Femur (tissue), 1 donor: ENCODE measurements at regions not wholly inside any gene's neighbourhood (a gene's known extent, or its start where the extent isn't known, plus 50 kb on each side); places are given as distances from the start of the nearest gene placed in this dataset.
A peak's percentile ranks its signal among the peaks of the same experiment; 100 is the strongest.

Experiments used
- DNase-seq: peaks from one replicate; pipeline ENCODE4 v3.0.0-alpha.2; 2017

GRCh38 chr10:58885146-58885545 lies 291.3 kb upstream of the PHYHIPL start:
- DNase-seq = no peak

GRCh38 chr10:58885686-58886345 lies 290.6 kb upstream of the PHYHIPL start:
- DNase-seq = peak; percentile 66

GRCh38 chr10:58886406-58886805 lies 290.0 kb upstream of the PHYHIPL start:
- no peak for DNase-seq

- no peak for DNase-seq
Measured at GRCh38 chr10:58887474-58887873, 289.0 kb upstream of the PHYHIPL start.

- no peak for DNase-seq
Measured at GRCh38 chr10:58888957-58889356, 287.5 kb upstream of the PHYHIPL start.

- peak; percentile 44 for DNase-seq
Measured at GRCh38 chr10:58892031-58892531, 284.4 kb upstream of the PHYHIPL start.

- no peak for DNase-seq
Measured at GRCh38 chr10:58894929-58895328, 281.5 kb upstream of the PHYHIPL start.

- no peak for DNase-seq
Measured at GRCh38 chr10:58896229-58896628, 280.2 kb upstream of the PHYHIPL start.

- no peak for DNase-seq
Measured at GRCh38 chr10:58897236-58897635, 279.2 kb upstream of the PHYHIPL start.

GRCh38 chr10:58897708-58898107 lies 278.7 kb upstream of the PHYHIPL start:
- no peak for DNase-seq

- no peak for DNase-seq
Measured at GRCh38 chr10:58898854-58899573, 277.4 kb upstream of the PHYHIPL start.

- no peak for DNase-seq
Measured at GRCh38 chr10:58901092-58901646, 275.3 kb upstream of the PHYHIPL start.

GRCh38 chr10:58903071-58903470 lies 273.4 kb upstream of the PHYHIPL start:
- DNase-seq = no peak

GRCh38 chr10:58909881-58910280 lies 266.6 kb upstream of the PHYHIPL start:
- DNase-seq = no peak

GRCh38 chr10:58913717-58914116 lies 262.7 kb upstream of the PHYHIPL start:
- DNase-seq = no peak

GRCh38 chr10:58918887-58919286 lies 257.6 kb upstream of the PHYHIPL start:
- DNase-seq = no peak

GRCh38 chr10:58919927-58920654 lies 256.4 kb upstream of the PHYHIPL start:
- no peak for DNase-seq

- DNase-seq = no peak
Measured at GRCh38 chr10:58920655-58921003, 255.8 kb upstream of the PHYHIPL start.

GRCh38 chr10:58921421-58921855 lies 255.0 kb upstream of the PHYHIPL start:
- no peak for DNase-seq

GRCh38 chr10:58925381-58925780 lies 251.1 kb upstream of the PHYHIPL start:
- no peak for DNase-seq

- no peak for DNase-seq
Measured at GRCh38 chr10:58930500-58930899, 245.9 kb upstream of the PHYHIPL start.

- DNase-seq = no peak
Measured at GRCh38 chr10:58932126-58932525, 244.3 kb upstream of the PHYHIPL start.

GRCh38 chr10:58932577-58933314 lies 243.7 kb upstream of the PHYHIPL start:
- no peak for DNase-seq
